ENCODE measurements at regions not wholly inside any gene's neighbourhood (a gene's known extent, or its start where the extent isn't known, plus 50 kb on each side); places are given as distances from the start of the nearest gene placed in this dataset.

DNA sequence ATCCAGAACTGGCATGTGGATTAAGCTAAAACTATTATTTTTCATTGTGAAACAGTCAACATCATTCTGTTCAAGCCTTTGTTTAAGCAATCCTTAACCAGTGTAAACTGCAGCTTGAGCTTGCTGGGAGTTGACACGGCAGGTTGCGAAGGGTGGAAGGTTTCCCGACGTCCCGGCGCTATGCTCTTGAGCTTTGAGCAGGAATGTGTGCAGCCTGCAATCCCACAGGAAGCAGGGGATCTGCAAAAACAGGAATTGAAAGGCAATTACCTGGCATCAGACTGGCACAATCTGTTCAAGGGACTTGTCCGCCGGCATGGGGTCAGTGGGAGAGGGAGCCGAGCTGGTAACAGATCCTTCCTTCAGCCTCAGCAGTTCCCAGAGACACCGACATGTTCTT is 586.7 kb upstream of the SGCG start:
- DNase-seq = no peak

DNA sequence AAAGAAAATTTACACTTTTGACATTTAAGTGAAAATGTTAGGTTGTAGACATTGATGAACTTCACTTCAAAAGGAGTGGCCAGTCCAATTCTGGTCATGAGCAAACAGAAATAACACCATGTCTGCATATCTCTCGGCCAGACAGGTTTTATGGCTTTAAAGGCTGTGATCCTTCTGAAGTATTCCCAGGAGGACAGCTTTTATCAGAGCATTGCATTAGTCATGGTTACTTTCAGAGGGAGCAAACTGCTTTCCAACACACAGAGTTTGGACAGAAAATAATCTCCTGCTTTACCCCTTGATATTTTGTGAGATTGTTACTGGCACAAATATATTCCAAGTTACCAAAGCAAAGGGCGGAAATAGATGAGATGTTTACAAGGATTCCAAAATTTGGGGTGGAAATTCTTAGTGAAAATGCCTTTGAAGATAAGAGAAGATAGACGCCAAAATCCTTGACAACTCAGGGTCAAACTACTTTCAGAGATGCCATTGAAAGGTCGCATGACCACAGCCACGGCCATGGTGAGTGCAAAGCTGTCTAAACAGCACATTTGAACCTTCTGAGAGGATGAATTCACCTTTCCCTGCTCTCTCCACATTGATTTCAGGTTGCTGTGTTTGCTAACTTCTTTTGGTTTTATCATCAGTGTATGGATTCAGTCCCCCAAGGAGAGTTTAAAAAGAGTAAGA is 584.5 kb upstream of the SGCG start:
- DNase-seq = no peak

DNA sequence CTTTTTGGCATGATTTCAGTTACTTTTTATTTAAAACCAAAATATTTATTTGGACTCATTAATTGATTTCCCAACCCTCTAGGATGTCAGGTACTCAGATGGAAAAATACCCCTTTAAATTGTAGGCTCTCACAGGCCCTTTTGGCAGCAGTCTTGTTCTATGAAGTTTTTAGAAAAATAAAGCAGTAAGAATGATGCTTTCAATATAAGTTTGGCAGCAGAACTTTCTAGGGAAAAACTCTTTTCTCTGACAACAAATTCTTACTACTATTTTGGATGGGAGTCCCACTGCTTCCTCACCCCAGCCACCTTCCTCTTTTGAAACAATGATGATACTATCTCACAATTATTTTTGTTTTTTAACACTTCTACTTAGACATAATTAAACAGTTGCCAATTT is 581.6 kb upstream of the SGCG start:
- no peak for DNase-seq

DNA sequence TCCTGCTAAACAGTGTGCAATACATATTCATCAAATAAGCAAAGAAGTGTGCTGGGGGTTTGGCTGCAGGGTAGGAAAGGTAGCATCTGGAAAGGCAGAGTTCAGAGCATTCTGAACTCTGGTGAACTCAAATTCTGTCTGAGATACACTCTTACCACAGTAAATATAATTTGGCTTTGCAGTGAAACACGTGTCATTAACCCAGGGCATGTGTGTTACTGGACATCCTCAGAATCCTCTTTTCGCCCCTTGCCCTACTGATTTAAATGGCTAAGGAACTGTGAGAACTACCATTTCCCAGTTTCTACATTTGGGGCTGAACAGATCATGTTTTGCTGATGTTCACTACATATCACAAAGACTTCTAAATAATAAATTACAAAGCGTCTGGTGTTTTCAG is 562.8 kb upstream of the SGCG start:
- no peak for DNase-seq

DNA sequence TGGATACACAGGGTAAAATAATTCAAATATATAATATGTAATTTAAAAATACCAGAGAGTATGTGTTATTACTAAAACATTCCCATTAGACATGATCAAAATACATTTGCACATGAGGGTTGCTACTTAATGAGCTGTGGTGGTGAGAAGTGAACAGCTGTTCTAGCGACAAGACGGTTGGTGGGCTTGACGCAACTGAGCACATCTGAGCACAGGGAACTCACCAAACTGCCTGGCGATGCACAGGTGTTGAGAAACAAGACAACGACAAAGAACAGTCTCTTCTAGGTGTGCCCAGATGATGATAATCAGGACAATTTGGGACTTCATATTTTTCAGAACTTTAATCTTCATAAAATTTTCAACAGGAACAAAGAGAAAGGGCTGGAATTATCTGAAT is 555.1 kb upstream of the SGCG start:
- no peak for DNase-seq

DNA sequence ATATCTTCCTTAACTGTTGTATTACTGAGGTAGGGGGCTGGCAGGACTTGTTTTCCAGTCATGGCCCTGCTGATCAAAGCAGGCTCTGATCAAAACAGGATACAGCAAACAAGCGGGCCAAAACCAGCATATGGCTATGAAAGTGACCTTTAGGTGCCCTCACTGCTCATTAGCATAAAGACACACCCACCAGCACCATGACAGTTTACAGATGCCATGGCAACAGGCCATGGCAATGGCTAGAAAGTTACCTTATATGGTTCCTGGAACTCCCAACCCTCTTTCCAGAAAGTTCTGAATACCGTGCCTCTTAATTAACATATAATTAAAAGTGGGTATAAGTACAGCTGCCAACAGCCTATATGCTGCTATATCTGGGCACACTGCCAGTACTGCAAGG is 551.4 kb upstream of the SGCG start:
- no peak for DNase-seq

DNA sequence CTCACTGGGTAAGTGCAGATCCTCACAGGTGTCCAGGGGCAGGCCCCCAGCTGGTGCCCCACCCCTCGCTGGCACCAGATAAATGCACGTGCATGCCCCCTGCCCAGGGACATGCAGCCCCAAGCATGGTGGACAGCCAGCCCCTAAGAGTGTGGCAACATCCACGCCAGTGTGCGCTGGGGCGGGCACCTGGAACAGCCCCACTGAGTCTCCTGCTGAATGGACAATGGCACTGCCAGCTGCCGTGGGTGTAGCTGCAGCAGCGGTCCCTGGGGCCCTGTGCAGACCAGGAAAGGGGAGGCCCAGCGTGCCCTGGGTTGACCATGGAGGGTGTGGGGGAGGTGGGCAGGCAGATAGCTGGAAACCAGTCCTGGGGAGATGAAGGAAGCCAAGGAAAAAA is 538.7 kb upstream of the SGCG start:
- DNase-seq = no peak

DNA sequence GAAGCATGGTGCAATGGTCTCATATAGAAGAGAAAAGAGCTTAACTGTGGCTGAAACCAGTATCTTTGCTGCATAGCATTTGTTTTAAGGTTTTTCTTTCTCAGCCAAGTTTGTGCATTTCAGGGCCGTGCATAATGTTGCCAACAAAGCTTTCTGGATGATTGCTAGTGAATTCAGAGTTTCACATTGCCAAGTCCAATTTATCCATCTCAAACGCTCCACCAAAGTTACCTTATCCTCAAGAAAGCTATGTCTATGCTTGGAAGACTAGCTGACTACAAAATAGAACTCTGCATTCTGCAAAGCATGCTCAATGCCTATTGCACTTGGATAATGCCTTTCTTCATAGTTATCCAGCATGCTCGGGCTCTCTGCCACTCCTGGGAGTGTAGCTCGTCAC is 535.8 kb upstream of the SGCG start:
- no peak for DNase-seq

DNA sequence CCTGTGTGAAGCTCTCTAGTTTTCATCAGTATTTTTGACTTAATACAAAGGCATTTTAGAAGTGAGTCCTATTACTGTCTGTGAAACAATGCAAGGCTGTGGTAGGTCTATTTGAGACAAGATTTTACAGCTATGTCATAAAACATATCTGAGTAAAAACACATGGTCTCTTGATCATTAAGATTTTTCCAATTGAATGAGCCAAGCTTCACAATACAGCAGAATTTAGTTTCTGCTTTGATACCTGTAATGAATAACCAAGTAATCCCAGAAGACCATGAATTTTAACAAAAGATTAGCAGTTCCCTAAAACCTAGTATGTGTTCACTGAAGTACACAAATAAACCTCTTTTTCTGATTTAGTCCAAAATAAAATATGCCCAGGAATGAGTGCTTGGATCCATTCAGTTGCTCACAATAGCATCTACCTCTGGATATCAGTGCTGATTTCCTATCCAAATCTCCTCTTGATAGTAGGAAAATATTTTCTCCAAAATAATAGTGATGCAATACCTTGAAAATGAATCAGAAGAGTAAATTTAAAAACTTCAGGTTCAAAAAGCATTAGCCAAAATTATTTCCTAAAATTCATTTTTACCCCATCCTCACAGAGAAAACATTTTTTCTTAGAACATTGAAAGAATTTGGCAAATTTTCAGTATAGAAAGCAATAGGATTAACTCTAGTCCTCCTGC is 533.5 kb upstream of the SGCG start:
- no peak for DNase-seq

DNA sequence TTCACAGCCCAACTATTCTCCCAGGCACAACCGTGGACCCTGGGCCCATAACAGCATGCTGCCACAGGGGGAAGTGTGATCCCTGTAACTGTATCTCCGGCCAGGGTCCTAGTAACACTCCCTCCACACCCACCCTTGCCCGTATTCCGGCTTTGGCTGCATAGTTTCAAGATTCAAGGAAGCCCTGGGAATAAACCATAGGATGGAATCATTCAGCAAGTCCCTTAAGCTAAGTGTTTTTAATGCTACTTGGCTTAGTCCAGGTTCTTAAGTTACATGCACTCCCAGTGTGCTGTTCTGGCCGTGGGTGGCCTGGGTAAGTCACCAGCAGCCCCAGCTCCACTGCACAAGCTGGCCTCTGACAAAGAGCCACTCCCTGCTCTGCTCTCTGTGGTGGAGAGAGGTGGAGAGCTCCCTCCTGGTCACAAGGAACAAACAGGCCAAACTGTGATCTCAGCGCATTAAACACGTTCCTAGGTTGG is 532.4 kb upstream of the SGCG start:
- DNase-seq = no peak

DNA sequence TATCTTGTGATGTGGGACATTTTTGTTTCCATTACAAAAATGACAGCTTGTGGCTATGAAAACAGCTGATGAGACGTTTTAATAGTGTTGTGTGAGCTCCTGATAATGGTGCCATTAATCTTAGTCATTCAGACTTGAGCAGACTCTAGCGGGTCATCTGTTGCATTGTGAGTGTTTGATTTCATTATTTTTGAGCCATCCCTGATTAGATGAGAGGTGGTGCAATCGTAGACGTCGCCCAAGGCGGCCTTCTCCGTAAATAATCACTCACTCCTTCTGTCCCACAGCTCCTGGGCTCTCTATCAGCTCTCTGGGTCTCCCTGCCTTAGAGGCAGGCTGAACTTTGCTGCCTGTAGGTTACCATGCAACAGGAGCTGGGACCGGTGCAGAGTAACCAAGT is 528.0 kb upstream of the SGCG start:
- no peak for DNase-seq

DNA sequence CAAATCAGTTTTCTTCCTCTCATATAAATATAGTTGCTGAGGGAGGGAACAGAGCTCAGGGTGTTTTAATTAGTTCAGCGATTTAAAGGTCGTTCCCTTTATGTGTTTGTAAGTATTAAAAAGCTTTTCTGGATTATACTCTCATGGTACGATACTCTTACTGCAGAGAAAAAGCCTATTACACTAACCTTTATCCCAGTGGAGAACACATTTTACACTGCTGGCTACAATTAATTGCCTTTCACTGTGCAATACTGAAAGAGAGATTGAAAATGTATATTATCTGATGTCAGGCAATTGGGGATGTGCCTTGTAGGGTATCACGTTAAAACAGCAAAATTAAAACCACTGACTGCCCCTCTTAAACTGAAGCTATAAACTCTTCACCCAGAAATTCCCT is 526.9 kb upstream of the SGCG start:
- DNase-seq = no peak

DNA sequence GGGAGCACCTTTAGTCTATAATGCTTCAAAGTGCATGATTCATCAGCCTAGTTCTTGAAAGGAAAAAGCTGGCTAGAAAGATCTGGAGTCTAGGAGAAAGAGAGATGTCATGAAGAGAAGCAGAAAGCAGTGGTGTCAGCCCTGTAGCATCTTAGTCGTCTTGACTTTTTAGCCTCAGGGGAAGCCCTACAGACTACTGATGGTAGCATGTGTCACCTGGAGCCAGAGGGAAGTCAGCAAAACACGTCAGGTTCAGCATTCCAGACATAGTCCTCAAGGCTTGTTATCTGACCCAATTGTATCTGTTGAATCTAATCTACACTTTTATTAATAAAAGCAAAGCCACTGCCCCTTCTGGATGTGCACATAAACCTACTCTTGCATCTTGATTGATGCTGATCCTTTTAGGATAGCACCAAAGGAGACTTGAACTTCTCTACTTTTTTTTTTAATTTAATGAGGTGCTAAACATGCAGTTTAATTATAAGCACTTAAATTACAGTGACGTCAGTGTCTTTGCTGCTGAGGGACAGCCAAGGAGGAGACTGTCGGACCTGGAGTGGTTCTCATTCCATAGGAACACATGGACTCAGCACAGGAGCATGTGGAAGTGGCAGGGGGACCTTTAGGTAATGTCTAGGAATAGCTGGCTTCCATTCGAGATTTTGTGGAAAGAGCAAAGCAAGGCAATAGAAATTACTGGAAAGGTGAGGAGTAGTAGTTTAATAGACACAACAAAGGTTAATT is 525.5 kb upstream of the SGCG start:
- DNase-seq = no peak

DNA sequence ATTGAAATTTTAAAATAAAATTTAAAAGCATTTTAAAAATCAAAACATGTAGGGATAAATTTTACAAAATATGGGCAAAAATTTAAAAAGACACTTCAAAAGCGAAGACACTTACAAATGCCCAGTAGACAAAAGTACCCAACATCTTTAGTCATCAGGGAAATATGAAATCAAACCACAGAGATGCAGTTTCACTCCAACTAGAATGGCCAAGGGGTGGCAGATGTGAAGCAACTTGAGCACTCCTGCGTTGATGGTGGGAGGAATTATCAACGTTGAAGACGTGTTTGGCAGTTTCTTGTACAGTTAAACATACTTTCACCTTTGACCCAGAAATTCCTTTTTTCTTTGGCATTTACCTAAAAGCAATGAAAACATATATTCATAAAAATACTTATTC is 518.0 kb upstream of the SGCG start:
- no peak for DNase-seq

DNA sequence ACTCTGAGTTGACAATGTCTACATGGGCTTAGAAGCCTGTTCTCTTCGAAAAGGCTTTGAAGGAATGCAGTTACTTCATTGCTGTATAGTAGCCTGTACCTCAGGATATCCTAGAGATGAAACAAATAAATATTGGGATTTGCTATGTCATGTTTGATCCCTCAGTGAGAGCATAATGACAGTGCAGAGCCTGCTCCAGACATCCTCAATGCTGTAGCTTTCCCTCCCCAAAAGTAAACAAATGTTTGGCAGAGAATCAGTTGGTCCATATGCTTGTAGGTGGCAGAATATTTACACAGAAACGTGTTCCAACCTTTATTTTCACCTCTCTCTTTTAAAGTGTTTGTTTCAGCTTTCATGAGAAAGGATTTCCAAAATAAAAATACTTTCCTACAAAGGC is 515.3 kb upstream of the SGCG start:
- no peak for DNase-seq

DNA sequence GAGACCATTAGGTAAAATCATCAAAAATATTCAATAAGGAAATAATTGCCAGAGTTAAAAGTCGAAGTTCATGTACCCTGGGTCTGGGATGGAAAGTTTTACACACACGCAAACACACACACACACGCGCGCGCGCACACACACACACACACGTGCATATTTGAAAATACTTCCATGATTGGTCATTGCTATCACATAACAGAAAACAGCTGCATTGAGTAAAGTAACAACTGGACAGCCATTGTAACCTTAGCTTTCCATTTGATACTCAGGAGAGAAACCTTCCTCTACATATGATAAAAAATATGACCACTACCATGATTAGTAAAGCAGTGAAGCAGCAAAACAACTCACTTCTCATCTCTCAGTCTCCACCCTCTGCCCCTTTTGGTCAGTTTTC is 490.0 kb upstream of the SGCG start:
- no peak for DNase-seq

DNA sequence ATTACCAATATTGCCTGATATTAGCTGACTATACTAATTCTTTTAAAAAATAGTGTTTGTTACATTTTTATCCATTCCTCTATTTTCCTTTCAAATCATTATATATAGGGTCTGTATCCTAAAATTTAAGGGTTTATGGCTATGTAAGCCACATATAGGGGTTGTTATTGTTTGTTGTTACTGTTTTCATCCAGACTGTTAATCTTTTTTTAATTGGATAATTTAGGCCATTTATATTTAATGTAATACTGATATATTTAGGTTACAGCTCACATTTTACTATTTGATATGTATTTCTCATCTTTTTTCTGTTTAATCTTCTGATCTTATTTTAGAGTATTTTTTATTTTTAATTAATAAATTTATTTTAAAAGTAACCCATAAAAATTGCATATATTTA is 487.1 kb upstream of the SGCG start:
- DNase-seq = no peak

DNA sequence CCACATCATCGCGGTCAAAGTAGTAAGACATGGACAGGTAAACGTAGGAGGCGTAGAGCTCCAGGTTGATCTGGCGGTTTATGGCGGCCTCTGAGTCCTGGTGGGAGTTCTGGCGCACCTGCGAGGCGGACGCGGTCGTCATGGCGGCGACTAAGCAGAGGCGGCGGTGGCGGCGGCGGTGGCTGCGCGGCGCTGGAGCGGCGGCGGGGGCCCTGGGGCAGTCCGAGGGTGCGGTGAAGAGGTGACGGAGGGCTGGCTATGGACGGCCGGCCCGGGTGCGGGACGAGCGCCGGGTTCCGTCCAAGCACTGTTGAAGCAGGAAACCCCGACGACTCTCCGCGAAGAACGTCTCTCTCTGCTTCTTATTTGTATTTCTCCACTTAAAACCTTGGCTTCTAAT is 484.3 kb upstream of the SGCG start:
- DNase-seq = no peak

DNA sequence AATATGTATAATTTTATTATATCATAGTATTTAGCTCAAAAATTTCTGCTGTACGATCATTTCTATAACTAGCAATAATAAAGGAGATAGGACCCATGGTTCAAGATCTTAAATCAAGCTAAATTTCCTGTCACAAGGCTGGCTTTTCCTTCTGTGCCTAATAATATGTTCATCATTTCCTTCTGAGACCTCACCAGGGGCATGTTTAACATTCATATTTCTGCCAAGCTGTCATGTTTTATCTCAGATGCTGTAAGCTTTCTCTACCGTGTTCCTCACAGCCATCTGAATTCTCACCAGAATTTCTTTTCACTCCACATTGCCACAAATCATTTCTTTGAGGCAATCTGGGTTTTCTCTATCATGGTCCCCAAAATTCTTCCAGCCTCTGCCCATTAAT is 482.3 kb upstream of the SGCG start:
- no peak for DNase-seq

DNA sequence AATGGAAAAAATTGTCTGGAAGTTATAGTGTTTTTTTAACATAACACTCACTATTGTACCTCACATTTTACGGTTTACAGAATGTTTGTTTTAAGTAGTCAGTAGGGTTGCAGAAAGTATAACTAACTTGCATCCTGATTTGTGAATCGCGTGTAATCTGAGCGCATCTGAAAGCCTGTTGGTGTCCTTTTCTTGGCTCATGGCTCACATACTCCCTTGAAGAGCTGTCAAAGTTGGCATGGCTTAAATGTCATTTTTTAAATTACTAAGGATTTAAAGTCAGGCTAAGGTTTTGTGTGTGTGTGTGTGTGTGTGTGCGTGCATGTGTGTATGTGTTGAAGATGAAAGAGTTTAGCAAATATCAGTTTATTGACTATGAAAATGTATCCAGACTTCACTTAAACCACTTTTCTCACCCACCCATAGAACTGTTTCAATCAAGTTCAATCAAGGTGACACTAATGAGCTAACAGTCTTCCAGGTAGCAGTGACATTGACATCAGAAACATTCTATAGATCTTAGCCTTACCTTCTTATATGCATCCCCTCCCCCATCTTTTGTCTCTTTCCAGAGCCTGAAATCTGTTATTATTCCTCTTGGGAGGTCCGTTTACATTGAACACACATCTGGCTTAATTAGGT is 480.4 kb upstream of the SGCG start:
- no peak for DNase-seq

DNA sequence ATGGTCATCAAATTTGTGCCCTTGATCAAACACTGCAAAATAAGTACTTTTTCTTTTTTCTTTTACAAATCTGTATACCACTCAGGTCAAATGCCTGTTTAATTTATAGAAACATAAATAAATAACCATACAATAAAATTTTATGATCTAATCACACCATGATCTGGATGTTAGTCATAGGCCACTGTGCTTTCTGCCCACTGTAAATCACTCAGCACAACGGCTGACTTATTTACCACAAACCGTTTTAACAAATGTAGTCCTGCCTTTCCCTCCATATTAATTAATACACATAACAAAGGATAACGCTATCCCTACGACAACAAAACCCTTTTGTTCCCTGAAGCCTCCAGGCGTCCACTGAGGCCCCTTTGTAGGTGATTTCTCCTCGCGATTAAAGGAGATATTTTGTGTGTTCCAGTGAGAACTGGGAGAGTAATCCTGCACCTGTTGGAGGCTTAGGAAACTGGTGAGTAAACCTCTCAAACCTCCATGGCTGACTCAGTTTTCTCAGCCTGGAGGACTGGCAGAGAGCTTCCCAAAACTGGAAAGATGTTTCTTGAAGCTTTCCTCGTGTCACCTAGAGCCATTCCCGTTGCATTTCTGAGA is 477.1 kb upstream of the SGCG start:
- no peak for DNase-seq

DNA sequence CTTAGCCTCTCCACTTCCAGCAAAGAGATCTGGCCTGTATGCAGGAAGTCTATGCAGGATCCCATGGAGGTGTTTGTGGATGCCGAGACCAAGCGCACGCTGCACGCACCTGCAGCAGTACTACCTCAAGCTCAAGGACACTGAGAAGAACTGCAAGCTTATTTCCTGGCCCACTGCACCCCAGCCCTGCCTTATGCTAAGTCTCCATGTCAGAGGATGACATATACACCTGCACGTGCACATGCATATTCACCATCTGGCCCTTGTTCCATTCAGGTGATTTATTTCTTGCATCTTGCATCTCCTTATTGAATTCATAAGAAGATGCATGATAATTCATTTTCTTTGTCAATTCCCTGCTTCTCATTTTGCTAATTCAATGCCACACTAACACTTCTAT is 472.8 kb upstream of the SGCG start:
- DNase-seq = no peak

DNA sequence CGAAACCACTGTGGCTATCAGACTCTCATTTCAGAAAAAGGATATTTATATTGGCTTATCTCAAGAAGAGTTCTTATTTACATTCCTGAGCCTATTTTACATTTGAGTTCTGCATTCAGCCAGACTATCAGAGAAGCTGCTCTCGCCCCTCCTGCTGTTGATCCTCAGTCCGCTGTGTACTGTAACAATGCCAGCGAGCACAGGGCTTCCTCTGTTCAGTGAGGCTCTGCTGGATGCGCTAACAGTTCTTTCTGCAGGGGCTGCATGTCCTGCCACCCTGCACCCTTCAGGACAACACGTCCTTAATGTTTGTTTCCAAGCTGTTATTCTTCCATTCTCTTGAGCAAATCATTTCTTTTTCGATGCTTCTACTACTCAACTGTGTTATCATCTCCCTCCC is 463.7 kb upstream of the SGCG start:
- DNase-seq = no peak

Data from amniotic stem cell (primary cell).